Frontal cortex (tissue), 3 donors: ENCODE measurements at regions not wholly inside any gene's neighbourhood (a gene's known extent, or its start where the extent isn't known, plus 50 kb on each side); places are given as distances from the start of the nearest gene placed in this dataset.
"Not testable (repeated sequence)": the region's sequence is repeated elsewhere in the genome, so short reads cannot be mapped to it uniquely, and the experiment has no call there.

Source experiments
- DNase-seq, 2 donors: peaks; one replicate each; pipeline ENCODE4 v3.0.0; 2012; ENCODE audit warnings: low spot score in 2 of 2
- FAIRE-seq: peaks from 2 replicates; lab custom pipeline; 2012; peaks lifted over from hg19 to GRCh38; lab: Jason Lieb, UNC
- donor health status: control.
- donor health status: control.
- donor health status: control.

- FAIRE-seq, result no peak
Observed at GRCh38 chr1:96206451-96206850, 515.1 kb upstream of the PTBP2 start.

GRCh38 chr1:96207936-96208335 lies 513.6 kb upstream of the PTBP2 start:
- no peak for DNase-seq
- FAIRE-seq, result no peak

More at GRCh38 chr1:96206451-96206850, 515.1 kb upstream of the PTBP2 start:
- peak in 1 of 2 donors; percentile 6 for DNase-seq

GRCh38 chr1:96208428-96208827 lies 513.2 kb upstream of the PTBP2 start:
- DNase-seq (no peak), FAIRE-seq (no peak)

- no peak for DNase-seq
- no peak for FAIRE-seq
Observed at GRCh38 chr1:96210054-96210453, 511.5 kb upstream of the PTBP2 start.

- no peak for DNase-seq
- FAIRE-seq, result no peak
Observed at GRCh38 chr1:96211202-96211601, 510.4 kb upstream of the PTBP2 start.

- no peak for DNase-seq
- FAIRE-seq, result no peak
Observed at GRCh38 chr1:96214982-96215381, 506.6 kb upstream of the PTBP2 start.

- DNase-seq (no peak), FAIRE-seq (no peak)
Observed at GRCh38 chr1:96220651-96221050, 500.9 kb upstream of the PTBP2 start.

- FAIRE-seq (no peak), DNase-seq (no peak)
Observed at GRCh38 chr1:96222701-96223100, 498.9 kb upstream of the PTBP2 start.

GRCh38 chr1:96224229-96224628 lies 497.4 kb upstream of the PTBP2 start:
- FAIRE-seq, DNase-seq: not testable (repeated sequence)

- no peak for DNase-seq
- FAIRE-seq, result no peak
Observed at GRCh38 chr1:96233422-96233821, 488.2 kb upstream of the PTBP2 start.

- FAIRE-seq, result no peak
- no peak for DNase-seq
Observed at GRCh38 chr1:96234299-96234698, 487.3 kb upstream of the PTBP2 start.

GRCh38 chr1:96236156-96236739 lies 485.3 kb upstream of the PTBP2 start:
- DNase-seq, result peak in 1 of 2 donors; percentile 22
- peak; percentile 82 for FAIRE-seq

- no peak for FAIRE-seq
- DNase-seq, result no peak
Observed at GRCh38 chr1:96238426-96238825, 483.2 kb upstream of the PTBP2 start.

GRCh38 chr1:96240438-96240837 lies 481.1 kb upstream of the PTBP2 start:
- no peak for DNase-seq
- FAIRE-seq, result no peak

GRCh38 chr1:96253246-96254035 lies 468.1 kb upstream of the PTBP2 start:
- DNase-seq, result no peak
- no peak for FAIRE-seq

GRCh38 chr1:96256130-96256790 lies 465.3 kb upstream of the PTBP2 start:
- DNase-seq, result no peak
- no peak for FAIRE-seq

GRCh38 chr1:96259399-96259798 lies 462.2 kb upstream of the PTBP2 start:
- DNase-seq, result no peak

GRCh38 chr1:96281491-96281890 lies 440.1 kb upstream of the PTBP2 start:
- DNase-seq (no peak), FAIRE-seq (no peak)

More at GRCh38 chr1:96259399-96259798, 462.2 kb upstream of the PTBP2 start:
- FAIRE-seq, result no peak

- no peak for DNase-seq
- no peak for FAIRE-seq
Observed at GRCh38 chr1:96290033-96290432, 431.6 kb upstream of the PTBP2 start.

- no peak for DNase-seq
- no peak for FAIRE-seq
Observed at GRCh38 chr1:96290801-96291200, 430.8 kb upstream of the PTBP2 start.

GRCh38 chr1:96291468-96291867 lies 430.1 kb upstream of the PTBP2 start:
- no peak for FAIRE-seq
- DNase-seq, result no peak
